Coronary artery (tissue), 2 donors: ENCODE measurements at regions not wholly inside any gene's neighbourhood (a gene's known extent, or its start where the extent isn't known, plus 50 kb on each side); places are given as distances from the start of the nearest gene placed in this dataset.

Source experiments
- DNase-seq: peaks from one replicate; pipeline ENCODE4 v3.0.0-alpha.2; 2017; ENCODE audit warnings: low spot score
- H3K27ac ChIP-seq, 2 donors: fragments of 200-600 bp; sonication (generic); one replicate each; pipeline ENCODE4 v1.5.1; 2016 to 2019
- H3K4me3 ChIP-seq: fragments of 200-600 bp; sonication (generic); 2 replicates; pipeline ENCODE4 v1.5.1; 2016; ENCODE audit warnings: mild to moderate bottlenecking, moderate library complexity
- CTCF ChIP-seq: fragments of 200-600 bp; sonication (generic); IDR thresholded peaks from one replicate; pipeline ENCODE4 v1.5.1; 2019; ENCODE audit warnings: antibody characterized with exemption

- TF ChIP-seq CTCF, result no peak
- Histone ChIP-seq H3K27ac (no peak overlapping the region), H3K4me3 (no peak overlapping the region)
- DNase-seq, result no peak
Measured at GRCh38 chr1:199221371-199222150, 582.7 kb downstream of the PTPRC start.

- Histone ChIP-seq H3K4me3 (no peak overlapping the region), H3K27ac (no peak overlapping the region)
- TF ChIP-seq CTCF, result no peak
- DNase-seq, result no peak
Measured at GRCh38 chr1:199223936-199224335, 585.1 kb downstream of the PTPRC start.

- DNase-seq, result no peak
- no peak for TF ChIP-seq CTCF
- H3K27ac ChIP-seq, result no peak overlapping the region
- no peak overlapping the region for H3K4me3 ChIP-seq
Measured at GRCh38 chr1:199226163-199226562, 587.3 kb downstream of the PTPRC start.

- no peak for TF ChIP-seq CTCF
Measured at GRCh38 chr1:199242147-199242546, 603.3 kb downstream of the PTPRC start.

GRCh38 chr1:199242601-199243000 lies 603.8 kb downstream of the PTPRC start:
- no peak overlapping the region for H3K4me3 ChIP-seq
- no peak for DNase-seq

More at GRCh38 chr1:199242147-199242546, 603.3 kb downstream of the PTPRC start:
- DNase-seq, result no peak
- H3K27ac ChIP-seq, result no peak overlapping the region
- no peak overlapping the region for H3K4me3 ChIP-seq

GRCh38 chr1:199243423-199244061 lies 604.7 kb downstream of the PTPRC start:
- peak; percentile 50 for DNase-seq
- no peak for TF ChIP-seq CTCF
- Histone ChIP-seq H3K4me3 (no peak overlapping the region), H3K27ac (no peak overlapping the region)

More at GRCh38 chr1:199242601-199243000, 603.8 kb downstream of the PTPRC start:
- no peak for TF ChIP-seq CTCF
- H3K27ac ChIP-seq, result no peak overlapping the region

- no peak for TF ChIP-seq CTCF
- no peak overlapping the region for H3K4me3 ChIP-seq
- no peak overlapping the region for H3K27ac ChIP-seq
- DNase-seq, result no peak
Measured at GRCh38 chr1:199245946-199246345, 607.1 kb downstream of the PTPRC start.
